OCI-LY1 (cell line): ENCODE measurements at regions not wholly inside any gene's neighbourhood (a gene's known extent, or its start where the extent isn't known, plus 50 kb on each side); places are given as distances from the start of the nearest gene placed in this dataset.

ENCODE experiments used
- H2AFZ ChIP-seq: fragments of 200-600 bp; sonication (generic), shearing (Covaris generic); 2 replicates; pipeline ENCODE4 v1.6.0; 2014; ENCODE audit warnings: antibody characterized with exemption, mild to moderate bottlenecking, low read length
- H3F3A ChIP-seq: fragments of 200-600 bp; sonication (generic), shearing (Covaris generic); 2 replicates; pipeline ENCODE4 v1.6.0; 2014; ENCODE audit warnings: mild to moderate bottlenecking, antibody characterized with exemption, low read length, moderate library complexity; ENCODE audit not compliant: insufficient read depth
- H3K27ac ChIP-seq: fragments of 200-600 bp; sonication (generic); 2 replicates; pipeline ENCODE4 v1.5.1; 2014; ENCODE audit warnings: low read length, mixed run types, mild to moderate bottlenecking, low read depth; ENCODE audit not compliant: poor library complexity, severe bottlenecking
- H3K27me3 ChIP-seq: fragments of 200-600 bp; sonication (generic); 2 replicates; pipeline ENCODE4 v1.6.0; 2014; ENCODE audit warnings: antibody characterized with exemption, mild to moderate bottlenecking, low read length, moderate library complexity; ENCODE audit not compliant: insufficient read depth
- H3K36me3 ChIP-seq: fragments of 200-600 bp; sonication (generic); 2 replicates; pipeline ENCODE4 v1.6.1; 2014; ENCODE audit warnings: mild to moderate bottlenecking, antibody characterized with exemption, low read length, moderate library complexity, mixed read lengths; ENCODE audit not compliant: insufficient read depth
- H3K4me1 ChIP-seq: fragments of 200-600 bp; sonication (generic); 2 replicates; pipeline ENCODE4 v1.5.1; 2014; ENCODE audit warnings: mild to moderate bottlenecking, low read length, moderate library complexity; ENCODE audit not compliant: insufficient read depth, severe bottlenecking
- H3K4me2 ChIP-seq: fragments of 200-600 bp; sonication (generic), shearing (Covaris generic); 2 replicates; pipeline ENCODE4 v1.6.1; 2014; ENCODE audit warnings: low read length
- H3K4me3 ChIP-seq: fragments of 200-600 bp; sonication (generic); 2 replicates; pipeline ENCODE4 v1.5.1; 2014; ENCODE audit warnings: low read length, low read depth, mild to moderate bottlenecking, mixed read lengths; ENCODE audit not compliant: poor library complexity, severe bottlenecking
- H3K79me2 ChIP-seq: fragments of 200-600 bp; shearing (Covaris generic); 2 replicates; pipeline ENCODE4 v1.6.1; 2016; ENCODE audit warnings: mixed run types, low read length, mixed read lengths; ENCODE audit not compliant: insufficient read depth
- H3K9ac ChIP-seq: fragments of 200-600 bp; sonication (generic), shearing (Covaris generic); 2 replicates; pipeline ENCODE4 v1.6.1; 2014; ENCODE audit warnings: mild to moderate bottlenecking, low read length, mixed read lengths
- H3K9me2 ChIP-seq: fragments of 200-600 bp; sonication (generic), shearing (Covaris generic); 2 replicates; pipeline ENCODE4 v1.6.1; 2014; ENCODE audit warnings: low read depth, mild to moderate bottlenecking, low read length, mixed read lengths
- H3K9me3 ChIP-seq: fragments of 200-600 bp; shearing (Covaris generic); 2 replicates; pipeline ENCODE4 v1.6.1; 2014; ENCODE audit warnings: low read length, mixed read lengths
- H4K20me1 ChIP-seq: fragments of 200-600 bp; sonication (generic), shearing (Covaris generic); 2 replicates; pipeline ENCODE4 v1.6.0; 2016; ENCODE audit warnings: mild to moderate bottlenecking, low read length; ENCODE audit not compliant: insufficient read depth
- CTCF ChIP-seq: fragments of 200-600 bp; sonication (generic), shearing (Covaris generic); IDR thresholded peaks from 2 replicates; pipeline ENCODE4 v1.5.1; 2017; ENCODE audit warnings: mild to moderate bottlenecking, antibody characterized with exemption, low read length, moderate library complexity, mixed read lengths
- EZH2 ChIP-seq: fragments of 200-600 bp; sonication (generic), shearing (Covaris generic); IDR thresholded peaks from 2 replicates; pipeline ENCODE4 v1.8.0; 2017; ENCODE audit warnings: borderline replicate concordance, mixed run types, mild to moderate bottlenecking, antibody characterized with exemption, low read length, moderate library complexity, mixed read lengths

DNA sequence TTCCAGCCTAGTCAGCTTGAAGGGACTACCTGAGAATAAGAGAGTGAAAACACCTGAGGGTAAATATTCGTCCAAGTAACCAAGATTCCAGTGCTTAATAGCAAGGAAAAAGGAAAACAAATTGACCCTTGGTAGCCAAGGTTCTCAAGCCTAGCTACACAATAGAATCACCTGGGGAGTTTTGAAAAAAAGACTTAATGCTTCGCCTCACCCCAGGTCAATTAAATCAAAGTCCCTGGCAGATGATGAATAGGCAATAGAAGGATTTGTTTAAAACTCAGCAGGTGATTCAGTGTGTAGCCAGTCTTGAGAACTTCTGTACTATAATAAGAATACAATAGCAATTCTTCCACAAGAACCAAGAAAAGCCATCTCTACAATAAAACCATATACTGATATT is 500.2 kb downstream of the XIRP2 start:
- H2AFZ ChIP-seq: no peak overlapping the region
- H3K9me3 ChIP-seq: no peaks in the 10 kb centered on the region
- TF ChIP-seq EZH2: no peak
- no peak for TF ChIP-seq CTCF
- no peak overlapping the region for H3K4me2 ChIP-seq
- H4K20me1 ChIP-seq: no peaks in the 10 kb centered on the region
- no peak overlapping the region for H3K4me3 ChIP-seq
- H3K9me2 ChIP-seq: no peaks in the 10 kb centered on the region
- H3K27me3 ChIP-seq: no peaks in the 10 kb centered on the region
- no peak overlapping the region for H3K9ac ChIP-seq
- H3K4me1 ChIP-seq: no peaks in the 10 kb centered on the region
- H3K27ac ChIP-seq: no peak overlapping the region
- H3K36me3 ChIP-seq: no peaks in the 10 kb centered on the region
- H3K79me2 ChIP-seq: no peaks in the 10 kb centered on the region
- H3F3A ChIP-seq: no peaks in the 10 kb centered on the region

DNA sequence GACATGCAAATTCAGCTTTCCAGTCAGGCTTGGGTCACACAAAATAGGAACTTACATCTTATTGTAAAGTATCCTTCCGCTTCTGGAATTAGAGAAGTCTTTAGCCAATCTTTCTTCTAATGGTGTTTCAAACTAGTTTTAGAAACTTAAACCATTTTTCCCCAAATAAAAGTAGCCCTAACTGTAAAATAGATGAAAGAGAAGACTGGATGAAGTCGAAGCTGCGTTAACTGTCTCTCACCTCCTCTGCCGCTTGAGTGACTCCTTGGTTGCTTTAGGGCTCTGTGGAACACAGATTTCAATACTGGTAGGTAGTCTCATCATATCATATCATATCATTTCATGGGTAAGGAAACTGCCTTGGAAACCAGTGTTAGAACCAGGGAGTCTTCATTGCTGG is 498.4 kb downstream of the XIRP2 start:
- Histone ChIP-seq H3K4me2 (no peak overlapping the region), H3F3A (no peaks in the 10 kb centered on the region), H3K27me3 (no peaks in the 10 kb centered on the region), H3K79me2 (no peaks in the 10 kb centered on the region), H3K9ac (no peak overlapping the region), H2AFZ (no peak overlapping the region), H3K36me3 (no peaks in the 10 kb centered on the region), H3K4me1 (no peaks in the 10 kb centered on the region), H4K20me1 (no peaks in the 10 kb centered on the region), H3K9me3 (no peaks in the 10 kb centered on the region), H3K9me2 (no peaks in the 10 kb centered on the region), H3K4me3 (no peak overlapping the region), H3K27ac (no peak overlapping the region)
- TF ChIP-seq EZH2: no peak
- TF ChIP-seq CTCF: no peak

- Histone ChIP-seq H2AFZ (no peak overlapping the region), H3K9me2 (no peaks in the 10 kb centered on the region), H3F3A (no peaks in the 10 kb centered on the region), H3K27ac (no peak overlapping the region), H4K20me1 (no peaks in the 10 kb centered on the region), H3K4me2 (no peak overlapping the region), H3K4me3 (no peak overlapping the region), H3K4me1 (no peaks in the 10 kb centered on the region), H3K36me3 (no peaks in the 10 kb centered on the region), H3K9me3 (no peaks in the 10 kb centered on the region), H3K27me3 (no peaks in the 10 kb centered on the region), H3K79me2 (no peaks in the 10 kb centered on the region), H3K9ac (no peak overlapping the region)
- no peak for TF ChIP-seq CTCF
These were observed 495.4 kb downstream of the XIRP2 start for GRCh38 chr2:167383610-167384194.
